ENCODE measurements at regions not wholly inside any gene's neighbourhood (a gene's known extent, or its start where the extent isn't known, plus 50 kb on each side); places are given as distances from the start of the nearest gene placed in this dataset.

- TF ChIP-seq EHF (CRISPR knock-in tag; IDR thresholded peaks at IDR 0.05) = no peak
- no peak for TF ChIP-seq POLR2A (IDR thresholded peaks at IDR 0.05; ENCODE audit: low read length)
- TF ChIP-seq MAX (IDR thresholded peaks at IDR 0.05) = no peak
- no peak for TF ChIP-seq RAD21 (conservative IDR thresholded peaks at IDR 0.05 in 1 of 2, IDR thresholded peaks at IDR 0.05 in 1 of 2)
These were observed 312.0 kb downstream of the IRS1 start for GRCh38 chr2:226487573-226487972.

Measured in A549 (cell line).